CD14-positive monocyte (primary cell): ENCODE measurements at regions not wholly inside any gene's neighbourhood (a gene's known extent, or its start where the extent isn't known, plus 50 kb on each side); places are given as distances from the start of the nearest gene placed in this dataset.

Experiments
- DNase-seq, 3 donors: peaks; one replicate each; pipeline ENCODE4 v3.0.0-alpha.2; 2011 to 2022
- H2AFZ ChIP-seq: 2 replicates; pipeline ENCODE4 v1.6.0; 2012; ENCODE audit warnings: mild to moderate bottlenecking, low read depth, low read length, inconsistent platforms; ENCODE audit not compliant: insufficient read depth, poor library complexity, severe bottlenecking
- H3K27ac ChIP-seq, 2 donors: 1 replicate in 1 of 2; 2 replicates in 1 of 2; pipeline ENCODE4 v1.5.1; 2012 to 2013; ENCODE audit warnings: low read length in 2 of 2, control low read depth in 1 of 2, inconsistent platforms in 1 of 2, low read depth in 1 of 2, mild to moderate bottlenecking in 1 of 2
- H3K27me3 ChIP-seq, 2 donors: one replicate each; pipeline versions ENCODE4 v1.6.0 to v1.6.1; 2011 to 2013; ENCODE audit warnings: low read length in 2 of 2; ENCODE audit not compliant: control insufficient read depth in 2 of 2, insufficient read depth in 2 of 2
- H3K36me3 ChIP-seq, 2 donors: replicated peaks in 1 of 2; 1 replicate in 1 of 2; 2 replicates in 1 of 2; pipeline versions ENCODE4 v1.5.1 to v1.6.1; 2012 to 2013; ENCODE audit warnings: low read length in 2 of 2, control low read depth in 1 of 2, inconsistent platforms in 1 of 2, mild to moderate bottlenecking in 1 of 2; ENCODE audit not compliant: insufficient read depth in 2 of 2, control insufficient read depth in 1 of 2
- H3K4me1 ChIP-seq, 2 donors: 1 replicate in 1 of 2; 2 replicates in 1 of 2; pipeline versions ENCODE4 v1.5.1 to v1.6.1; 2012 to 2013; ENCODE audit warnings: low read length in 2 of 2, control low read depth in 1 of 2, inconsistent platforms in 1 of 2, mild to moderate bottlenecking in 1 of 2, moderate library complexity in 1 of 2; ENCODE audit not compliant: insufficient read depth in 2 of 2, control insufficient read depth in 1 of 2
- H3K4me2 ChIP-seq: replicated peaks from 2 replicates; pipeline ENCODE3; 2012; ENCODE audit warnings: low read length, moderate library complexity, mild to moderate bottlenecking; ENCODE audit not compliant: poor library complexity, severe bottlenecking; ENCODE audit errors: extremely low read depth
- H3K4me3 ChIP-seq, 3 experiments: fragments of 200-600 bp in 1 of 3; sonication (generic) in 1 of 3; replicated peaks in 1 of 3; 1 replicate in 2 of 3; 2 replicates in 1 of 3; pipeline ENCODE4 v1.5.1; 2011 to 2013; ENCODE audit warnings: low read length in 3 of 3, mild to moderate bottlenecking in 3 of 3, control low read depth in 2 of 3, low read depth in 2 of 3, inconsistent platforms in 1 of 3, moderate library complexity in 1 of 3
- H3K79me2 ChIP-seq: 2 replicates; pipeline ENCODE4 v1.6.0; 2012; ENCODE audit warnings: mild to moderate bottlenecking, control low read depth, inconsistent platforms, low read length, moderate library complexity; ENCODE audit not compliant: insufficient read depth
- H3K9ac ChIP-seq: 2 replicates; pipeline ENCODE4 v1.6.0; 2017; ENCODE audit warnings: low read length, mild to moderate bottlenecking; ENCODE audit not compliant: insufficient read depth, poor library complexity, severe bottlenecking
- H3K9me3 ChIP-seq, 2 donors: replicated peaks in 1 of 2; 1 replicate in 1 of 2; 2 replicates in 1 of 2; pipeline versions ENCODE4 v1.5.1 to v1.6.1; 2012 to 2013; ENCODE audit warnings: low read length in 2 of 2, control low read depth in 1 of 2; ENCODE audit not compliant: control insufficient read depth in 1 of 2, insufficient read depth in 1 of 2
- H4K20me1 ChIP-seq: 2 replicates; pipeline ENCODE4 v1.6.0; 2012; ENCODE audit warnings: mild to moderate bottlenecking, low read length, control low read depth, moderate library complexity; ENCODE audit not compliant: insufficient read depth
- H3K27ac Mint-ChIP-seq, 7 donors: one replicate each; pipeline ENCODE4 v1.8.0; 2020; ENCODE audit warnings: mild to moderate bottlenecking in 7 of 7, mixed read lengths in 7 of 7, moderate library complexity in 6 of 7, inconsistent platforms in 2 of 7
- H3K27me3 Mint-ChIP-seq, 3 donors: one replicate each; pipeline ENCODE4 v1.8.0; 2021 to 2022; ENCODE audit warnings: low read depth in 3 of 3, mild to moderate bottlenecking in 3 of 3, mixed read lengths in 3 of 3, moderate library complexity in 3 of 3, inconsistent platforms in 1 of 3
- H3K36me3 Mint-ChIP-seq, 2 donors: one replicate each; pipeline ENCODE4 v1.8.0; 2020; ENCODE audit warnings: mixed read lengths in 2 of 2, inconsistent platforms in 1 of 2, mild to moderate bottlenecking in 1 of 2
- H3K4me1 Mint-ChIP-seq: one replicate; pipeline ENCODE4 v1.8.0; 2020; ENCODE audit warnings: mild to moderate bottlenecking, mixed read lengths
- H3K4me3 Mint-ChIP-seq, 2 donors: one replicate each; pipeline ENCODE4 v1.8.0; 2020; ENCODE audit warnings: mild to moderate bottlenecking in 2 of 2, mixed read lengths in 2 of 2, moderate library complexity in 1 of 2
- H3K9me3 Mint-ChIP-seq, 7 donors: one replicate each; pipeline ENCODE4 v1.8.0; 2020 to 2022; ENCODE audit warnings: mixed read lengths in 7 of 7, mild to moderate bottlenecking in 6 of 7, moderate library complexity in 6 of 7, inconsistent platforms in 2 of 7
- CTCF ChIP-seq: fragments of 200-600 bp; IDR thresholded peaks from one replicate; pipeline ENCODE4 v1.8.0; 2022; ENCODE audit warnings: antibody characterized with exemption, mild to moderate bottlenecking
- WGBS: methylation state at CpG from one replicate; pipeline ENCODE4 v1.1.5; 2013; ENCODE audit warnings: missing lambda C conversion rate; ENCODE audit not compliant: insufficient coverage; 5-methylcytosine and 5-hydroxymethylcytosine counted together
- intact Hi-C, 2 donors: fragments of 100-400 bp; cut with micrococcal nuclease; formaldehyde crosslinking; loops; one replicate each; pipeline versions ENCODE4 v1.15.0 to v1.15.1; 2023

GRCh38 chr6:74871757-74872156 is 334.1 kb downstream of the COL12A1 start:
- H3K4me1 ChIP-seq: no peaks in the 10 kb centered on the region
- no peak overlapping the region for H2AFZ ChIP-seq
- no peaks in the 10 kb centered on the region for H3K36me3 ChIP-seq
- intact Hi-C loops: no loop called here
- H3K36me3 Mint-ChIP-seq: no peaks in the 10 kb centered on the region
- H3K4me3 ChIP-seq: no peak overlapping the region
- whole genome bisulfite sequencing: no CpG with 5 or more reads among the region's 1 CpG
- no peak overlapping the region for H3K27ac ChIP-seq
- DNase-seq: no peak
- no peaks in the 10 kb centered on the region for H3K79me2 ChIP-seq
- no peak overlapping the region for H3K27ac Mint-ChIP-seq
- peaks cover 0 to 7% (median 2%) of the 10 kb centered on the region in 7 donors for H3K9me3 Mint-ChIP-seq
- H3K27me3 ChIP-seq: no peaks in the 10 kb centered on the region
- H4K20me1 ChIP-seq: no peaks in the 10 kb centered on the region
- no peak for TF ChIP-seq CTCF
- no peak overlapping the region for H3K9ac ChIP-seq
- H3K27me3 Mint-ChIP-seq: peaks cover 0 to 2% (median 0%) of the 10 kb centered on the region in 3 donors
- no peaks in the 10 kb centered on the region for H3K4me1 Mint-ChIP-seq
- no peaks in the 10 kb centered on the region for H3K9me3 ChIP-seq
- H3K4me3 Mint-ChIP-seq: no peak overlapping the region
- no peak overlapping the region for H3K4me2 ChIP-seq

DNA sequence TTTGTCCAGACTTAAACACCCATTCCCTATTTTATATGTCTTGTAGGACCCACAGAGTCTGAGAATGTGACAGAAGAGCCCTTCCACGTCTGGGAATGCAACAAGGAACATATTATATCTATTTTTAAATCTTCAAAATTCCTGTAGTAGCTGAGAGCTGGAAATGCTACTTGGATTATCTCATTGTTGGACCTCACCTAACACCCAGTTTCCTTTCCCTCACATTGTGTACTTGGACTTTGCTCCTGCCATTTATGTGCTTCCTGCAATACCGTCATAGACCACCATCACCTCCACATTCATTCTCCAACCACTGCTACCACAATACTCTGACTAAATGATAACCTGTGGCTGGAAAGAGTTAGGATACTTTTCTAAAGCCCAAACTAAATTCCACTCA is 335.4 kb downstream of the COL12A1 start:
- Histone ChIP-seq H3K27me3 (no peaks in the 10 kb centered on the region), H3K79me2 (no peaks in the 10 kb centered on the region), H3K4me2 (no peak overlapping the region), H3K9ac (no peak overlapping the region), H3K9me3 (no peaks in the 10 kb centered on the region), H3K4me1 (no peaks in the 10 kb centered on the region), H2AFZ (no peak overlapping the region), H3K4me3 (no peak overlapping the region), H4K20me1 (no peaks in the 10 kb centered on the region), H3K36me3 (no peaks in the 10 kb centered on the region), H3K27ac (no peak overlapping the region)
- Mint-ChIP-seq H3K4me1 (no peaks in the 10 kb centered on the region), H3K27me3 (peaks cover 0 to 2% (median 0%) of the 10 kb centered on the region in 3 donors), H3K36me3 (no peaks in the 10 kb centered on the region), H3K27ac (no peak overlapping the region), H3K4me3 (no peak overlapping the region), H3K9me3 (peaks cover 0 to 7% (median 0%) of the 10 kb centered on the region in 7 donors)
- intact Hi-C loops: no loop called here
- no CpG with 5 or more reads among the region's 2 CpGs for WGBS
- DNase-seq: no peak
- no peak for TF ChIP-seq CTCF
